ENCODE measurements at regions not wholly inside any gene's neighbourhood (a gene's known extent, or its start where the extent isn't known, plus 50 kb on each side); places are given as distances from the start of the nearest gene placed in this dataset.

DNA sequence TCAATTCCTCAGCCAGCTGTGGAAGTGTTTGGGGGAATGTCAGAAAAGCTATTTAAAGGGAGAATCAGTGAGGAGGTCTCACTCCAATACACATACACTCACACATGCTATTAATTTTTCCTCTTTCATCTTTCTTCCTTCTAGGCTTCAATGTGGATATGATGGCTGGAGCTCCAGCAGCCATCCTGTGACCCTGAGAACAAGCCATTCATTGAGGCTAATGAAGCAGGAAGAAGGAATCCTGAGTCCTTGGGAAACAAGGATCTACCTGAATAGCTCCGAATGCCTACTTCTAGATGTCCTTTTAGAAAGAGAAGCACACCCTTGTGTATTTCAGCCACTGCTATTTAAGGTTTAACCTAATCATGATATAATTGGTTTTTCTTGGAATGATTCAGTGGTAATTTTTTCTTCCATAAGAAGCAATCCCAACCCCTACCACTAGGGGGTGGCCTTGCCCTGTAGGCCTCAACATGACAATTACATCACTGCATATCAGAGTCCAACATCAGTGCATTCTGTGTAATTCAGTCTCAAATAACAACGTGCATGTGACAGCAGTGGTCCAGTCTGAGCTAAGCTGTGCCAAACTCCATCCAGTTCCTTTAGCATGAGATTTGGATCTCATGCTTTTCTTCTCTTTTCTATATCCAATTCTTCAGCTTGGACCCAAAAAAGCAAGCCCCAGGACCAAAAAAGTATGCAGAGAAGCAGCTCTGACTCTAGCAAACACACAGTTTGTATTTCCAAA is 85.3 kb upstream of the ANKRD1 start:
- BruUV-seq (replicated peaks) = no TSS peak
- H3K27ac ChIP-seq (ENCODE audit: low read depth, low read length, poor library complexity, severe bottlenecking) = no peak overlapping the region
- ChIA-PET CTCF (interaction anchor here (0.5 to 1.6 kb wide), 4 partner anchors 231 to 290 kb away, joined by 3 to 10 read pairs (median 6); no protein-coding TSS in a partner anchor), POLR2A (ENCODE audit: low non-redundant PET) (no interaction called here)
- no peaks in the 10 kb centered on the region for H3K27me3 ChIP-seq (replicated peaks; ENCODE audit: insufficient read depth, low read depth, low read length, poor library complexity)
- TF ChIP-seq, protein P1, sequence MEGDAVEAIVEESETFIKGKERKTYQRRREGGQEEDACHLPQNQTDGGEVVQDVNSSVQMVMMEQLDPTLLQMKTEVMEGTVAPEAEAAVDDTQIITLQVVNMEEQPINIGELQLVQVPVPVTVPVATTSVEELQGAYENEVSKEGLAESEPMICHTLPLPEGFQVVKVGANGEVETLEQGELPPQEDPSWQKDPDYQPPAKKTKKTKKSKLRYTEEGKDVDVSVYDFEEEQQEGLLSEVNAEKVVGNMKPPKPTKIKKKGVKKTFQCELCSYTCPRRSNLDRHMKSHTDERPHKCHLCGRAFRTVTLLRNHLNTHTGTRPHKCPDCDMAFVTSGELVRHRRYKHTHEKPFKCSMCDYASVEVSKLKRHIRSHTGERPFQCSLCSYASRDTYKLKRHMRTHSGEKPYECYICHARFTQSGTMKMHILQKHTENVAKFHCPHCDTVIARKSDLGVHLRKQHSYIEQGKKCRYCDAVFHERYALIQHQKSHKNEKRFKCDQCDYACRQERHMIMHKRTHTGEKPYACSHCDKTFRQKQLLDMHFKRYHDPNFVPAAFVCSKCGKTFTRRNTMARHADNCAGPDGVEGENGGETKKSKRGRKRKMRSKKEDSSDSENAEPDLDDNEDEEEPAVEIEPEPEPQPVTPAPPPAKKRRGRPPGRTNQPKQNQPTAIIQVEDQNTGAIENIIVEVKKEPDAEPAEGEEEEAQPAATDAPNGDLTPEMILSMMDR (conservative IDR thresholded peaks at IDR 0.05; ENCODE audit: low read depth, low read length) = peak; percentile 88
- TF ChIP-seq EZH2 (IDR thresholded peaks at IDR 0.05; ENCODE audit: borderline replicate concordance, low read depth, low read length, poor library complexity, severe bottlenecking) = no peak
- H3K4me3 ChIP-seq (ENCODE audit: low read depth, low read length, poor library complexity, severe bottlenecking) = no peak overlapping the region
- no peaks in the 10 kb centered on the region for H3K36me3 ChIP-seq (ENCODE audit: insufficient read depth, low read length, poor library complexity, severe bottlenecking)
- intact Hi-C loops (cut with micrococcal nuclease; ENCODE audit: unreplicated experiment) = loop anchor here (1.0 kb wide), 1 partner anchor 245 kb away; no protein-coding TSS in a partner anchor
- H3K9me3 ChIP-seq (ENCODE audit: low read depth, low read length, poor library complexity, severe bottlenecking) = no peaks in the 10 kb centered on the region
- no peaks in the 10 kb centered on the region for H3K4me1 ChIP-seq (ENCODE audit: insufficient read depth, low read length, poor library complexity, severe bottlenecking)
- peak; percentile 69 for DNase-seq (ENCODE audit: low spot score)

DNA sequence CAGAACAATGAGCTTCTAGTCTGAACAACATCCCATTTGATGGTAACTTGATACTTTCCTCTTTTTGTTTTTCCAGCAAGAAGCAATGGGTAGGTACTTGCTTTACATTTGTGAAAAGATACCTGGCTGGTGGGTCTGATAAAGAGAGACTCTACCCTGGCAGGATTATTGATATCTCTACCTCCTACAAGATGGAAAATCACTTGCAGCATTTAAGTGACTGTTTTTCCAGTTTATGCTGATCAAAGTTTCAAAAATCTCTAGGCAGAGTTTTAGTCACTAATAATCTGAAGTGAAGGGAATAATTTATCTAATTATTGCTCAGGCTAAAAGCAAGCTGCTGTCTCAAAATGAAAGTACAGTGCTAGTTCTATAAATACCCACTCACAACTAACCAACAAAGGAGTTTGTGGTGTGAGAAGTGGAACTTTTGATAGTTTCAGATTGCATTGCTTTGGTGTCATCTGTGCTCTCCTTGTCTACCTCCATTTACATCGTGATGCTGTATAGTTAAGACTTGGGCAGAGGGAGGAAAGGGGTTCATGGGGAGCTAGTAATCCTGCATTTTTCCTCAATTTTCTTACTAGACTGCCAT is 86.0 kb upstream of the ANKRD1 start:
- no peaks in the 10 kb centered on the region for H3K27me3 ChIP-seq (replicated peaks; ENCODE audit: insufficient read depth, low read depth, low read length, poor library complexity)
- no peak for TF ChIP-seq EZH2 (IDR thresholded peaks at IDR 0.05; ENCODE audit: borderline replicate concordance, low read depth, low read length, poor library complexity, severe bottlenecking)
- TF ChIP-seq, protein P1 (conservative IDR thresholded peaks at IDR 0.05; ENCODE audit: low read depth, low read length) = no peak
- BruUV-seq (replicated peaks) = no TSS peak
- no peak for DNase-seq (ENCODE audit: low spot score)
- intact Hi-C loops (cut with micrococcal nuclease; ENCODE audit: unreplicated experiment) = loop anchor here (1.0 kb wide), 1 partner anchor 244 kb away; no protein-coding TSS in a partner anchor
- H3K36me3 ChIP-seq (ENCODE audit: insufficient read depth, low read length, poor library complexity, severe bottlenecking) = no peaks in the 10 kb centered on the region
- H3K4me3 ChIP-seq (ENCODE audit: low read depth, low read length, poor library complexity, severe bottlenecking) = no peak overlapping the region
- CTCF ChIA-PET = interaction anchor here (0.5 to 1.6 kb wide), 4 partner anchors 232 to 290 kb away, joined by 3 to 10 read pairs (median 6); no protein-coding TSS in a partner anchor
- no peaks in the 10 kb centered on the region for H3K4me1 ChIP-seq (ENCODE audit: insufficient read depth, low read length, poor library complexity, severe bottlenecking)
- no peaks in the 10 kb centered on the region for H3K9me3 ChIP-seq (ENCODE audit: low read depth, low read length, poor library complexity, severe bottlenecking)
- H3K27ac ChIP-seq (ENCODE audit: low read depth, low read length, poor library complexity, severe bottlenecking) = no peak overlapping the region
- POLR2A ChIA-PET (ENCODE audit: low non-redundant PET) = no interaction called here

DNA sequence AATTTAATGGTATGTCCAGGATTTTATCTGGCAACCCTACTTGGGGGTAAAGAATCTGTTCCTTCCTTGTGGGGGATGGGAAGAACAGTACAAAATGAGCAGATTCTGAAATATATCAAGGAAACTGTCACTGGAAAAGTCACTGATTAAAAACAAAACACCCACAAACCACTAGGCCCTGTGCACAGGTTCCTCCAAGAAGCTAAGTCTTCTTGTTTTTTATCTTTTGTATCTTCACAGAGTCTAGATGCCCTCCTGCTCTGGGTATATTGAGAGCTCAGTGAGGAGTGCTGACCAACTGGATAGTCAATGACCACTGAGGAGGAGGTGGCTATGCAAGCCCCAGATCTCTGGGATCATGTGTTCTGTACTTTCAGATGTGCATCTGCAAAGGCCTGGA is 86.8 kb upstream of the ANKRD1 start:
- CTCF ChIA-PET = interaction anchor here (1.6 kb wide), 1 partner anchor 243 kb away, joined by 10 read pairs; no protein-coding TSS in a partner anchor
- Histone ChIP-seq H3K27me3 (replicated peaks; ENCODE audit: insufficient read depth, low read depth, low read length, poor library complexity) (no peaks in the 10 kb centered on the region), H3K27ac (ENCODE audit: low read depth, low read length, poor library complexity, severe bottlenecking) (no peak overlapping the region), H3K36me3 (ENCODE audit: insufficient read depth, low read length, poor library complexity, severe bottlenecking) (no peaks in the 10 kb centered on the region), H3K4me1 (ENCODE audit: insufficient read depth, low read length, poor library complexity, severe bottlenecking) (no peaks in the 10 kb centered on the region), H3K4me3 (ENCODE audit: low read depth, low read length, poor library complexity, severe bottlenecking) (no peak overlapping the region), H3K9me3 (ENCODE audit: low read depth, low read length, poor library complexity, severe bottlenecking) (no peaks in the 10 kb centered on the region)
- BruUV-seq (replicated peaks) = no TSS peak
- intact Hi-C loops (cut with micrococcal nuclease; ENCODE audit: unreplicated experiment) = no loop called here
- no peak for DNase-seq (ENCODE audit: low spot score)
- TF ChIP-seq, protein P1 (conservative IDR thresholded peaks at IDR 0.05; ENCODE audit: low read depth, low read length) = no peak
- TF ChIP-seq EZH2 (IDR thresholded peaks at IDR 0.05; ENCODE audit: borderline replicate concordance, low read depth, low read length, poor library complexity, severe bottlenecking) = no peak
- POLR2A ChIA-PET (ENCODE audit: low non-redundant PET) = no interaction called here

All from A673 (cell line).